GM20000 (cell line): ENCODE measurements at regions not wholly inside any gene's neighbourhood (a gene's known extent, or its start where the extent isn't known, plus 50 kb on each side); places are given as distances from the start of the nearest gene placed in this dataset.

Experiments used
- DNase-seq: peaks from one replicate; pipeline ENCODE4 v3.0.0; 2012; ENCODE audit warnings: low spot score
- TF ChIP-seq, protein P1 (sequence below): IDR thresholded peaks from 2 replicates; pipeline ENCODE4 v1.5.1; 2012; ENCODE audit warnings: mild to moderate bottlenecking, control low read depth; ENCODE audit errors: extremely low read depth, missing control alignments

DNA sequence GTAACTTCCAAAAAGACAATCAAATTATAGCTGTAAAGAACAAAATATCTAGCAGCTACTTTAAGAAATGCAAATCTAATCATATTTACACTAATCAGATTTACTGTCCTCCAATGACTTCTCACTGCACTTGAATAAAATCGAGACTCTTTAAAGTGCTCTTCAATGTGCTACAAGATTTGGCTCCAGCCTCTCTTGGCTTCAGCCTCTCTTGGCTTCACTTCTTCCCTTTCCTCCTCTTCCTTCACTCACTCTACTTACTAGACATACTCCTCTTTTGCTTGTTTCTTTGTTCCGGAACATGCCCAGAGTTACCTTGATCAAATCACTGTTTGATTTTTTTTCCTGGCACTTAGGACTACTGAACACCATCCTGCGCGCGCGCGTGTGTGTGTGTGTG lies 495.4 kb downstream of the LMO7 start:
- TF ChIP-seq, protein P1, sequence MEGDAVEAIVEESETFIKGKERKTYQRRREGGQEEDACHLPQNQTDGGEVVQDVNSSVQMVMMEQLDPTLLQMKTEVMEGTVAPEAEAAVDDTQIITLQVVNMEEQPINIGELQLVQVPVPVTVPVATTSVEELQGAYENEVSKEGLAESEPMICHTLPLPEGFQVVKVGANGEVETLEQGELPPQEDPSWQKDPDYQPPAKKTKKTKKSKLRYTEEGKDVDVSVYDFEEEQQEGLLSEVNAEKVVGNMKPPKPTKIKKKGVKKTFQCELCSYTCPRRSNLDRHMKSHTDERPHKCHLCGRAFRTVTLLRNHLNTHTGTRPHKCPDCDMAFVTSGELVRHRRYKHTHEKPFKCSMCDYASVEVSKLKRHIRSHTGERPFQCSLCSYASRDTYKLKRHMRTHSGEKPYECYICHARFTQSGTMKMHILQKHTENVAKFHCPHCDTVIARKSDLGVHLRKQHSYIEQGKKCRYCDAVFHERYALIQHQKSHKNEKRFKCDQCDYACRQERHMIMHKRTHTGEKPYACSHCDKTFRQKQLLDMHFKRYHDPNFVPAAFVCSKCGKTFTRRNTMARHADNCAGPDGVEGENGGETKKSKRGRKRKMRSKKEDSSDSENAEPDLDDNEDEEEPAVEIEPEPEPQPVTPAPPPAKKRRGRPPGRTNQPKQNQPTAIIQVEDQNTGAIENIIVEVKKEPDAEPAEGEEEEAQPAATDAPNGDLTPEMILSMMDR: no peak
- no peak for DNase-seq

DNA sequence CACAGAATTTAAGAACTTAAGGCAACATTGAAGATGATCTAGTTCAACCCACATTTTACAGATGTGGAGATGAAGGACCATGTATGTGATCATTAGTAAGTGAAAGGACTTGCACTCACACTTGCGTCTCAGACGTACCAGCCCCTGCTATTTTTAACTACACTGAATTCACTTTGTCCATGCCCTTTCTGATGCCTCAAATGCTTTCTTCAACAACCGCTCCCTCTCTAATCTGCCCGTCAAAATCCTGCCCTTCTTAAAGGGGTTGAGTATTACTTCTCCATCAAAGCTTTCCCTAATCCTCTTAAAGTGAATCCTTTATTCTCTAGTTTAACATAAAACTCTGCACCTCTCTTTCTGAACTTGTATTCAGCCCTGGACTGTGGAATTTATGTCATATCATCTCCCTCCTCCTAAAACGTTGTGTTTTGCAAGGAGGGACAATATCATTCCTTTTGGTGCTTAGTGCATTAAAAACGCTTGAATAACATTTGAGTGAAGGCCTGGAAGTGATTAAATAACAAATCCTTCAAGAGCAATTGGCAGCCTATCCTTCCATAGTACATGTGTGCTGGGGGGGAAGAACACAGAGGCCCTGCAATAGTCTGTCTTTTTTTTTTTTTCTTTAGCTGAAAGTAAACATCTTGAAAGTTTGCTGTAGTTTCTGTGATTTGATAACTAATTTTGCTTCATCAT lies 493.3 kb downstream of the LMO7 start:
- DNase-seq: no peak
- TF ChIP-seq, protein P1: no peak

DNA sequence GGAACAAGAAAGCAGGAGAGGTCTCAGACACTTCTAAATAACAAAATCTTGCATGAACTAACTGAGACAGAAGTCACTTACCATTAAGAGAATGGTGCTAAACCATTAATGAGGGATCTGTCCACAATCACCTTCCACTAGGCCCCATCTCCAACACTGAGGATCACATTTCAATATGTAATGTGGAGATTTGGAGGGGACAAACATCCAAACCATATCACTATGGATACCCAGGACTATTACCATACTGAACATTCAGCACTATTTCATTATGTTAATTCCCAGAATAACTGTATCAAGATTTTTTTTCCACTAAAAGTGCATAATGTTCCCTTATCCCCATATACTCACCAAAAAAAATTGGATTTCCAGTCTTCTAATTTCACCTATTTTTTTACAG lies 491.8 kb downstream of the LMO7 start:
- TF ChIP-seq, protein P1: no peak

DNA sequence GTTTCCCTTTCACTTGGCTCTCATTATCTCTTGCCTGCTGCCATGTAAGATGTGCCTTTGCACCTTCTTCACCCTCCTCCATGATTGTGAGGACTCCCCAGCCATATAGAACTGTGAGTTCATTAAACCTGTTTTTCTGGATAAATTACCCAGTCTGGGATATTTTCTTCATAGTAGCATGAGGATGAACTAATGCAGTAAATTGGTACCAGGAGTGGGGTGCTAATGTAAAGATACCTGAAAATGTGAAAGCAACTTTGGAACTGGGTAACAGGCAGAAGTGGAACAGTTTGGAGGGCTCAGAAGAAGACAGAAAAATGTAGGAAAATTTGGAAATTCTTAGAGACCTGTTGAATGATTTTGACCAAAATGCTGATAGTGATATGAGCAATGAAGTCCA lies 487.4 kb downstream of the LMO7 start:
- TF ChIP-seq, protein P1: no peak
- no peak for DNase-seq

More for the DNA sequence above, 491.8 kb downstream of the LMO7 start:
- DNase-seq: no peak

DNA sequence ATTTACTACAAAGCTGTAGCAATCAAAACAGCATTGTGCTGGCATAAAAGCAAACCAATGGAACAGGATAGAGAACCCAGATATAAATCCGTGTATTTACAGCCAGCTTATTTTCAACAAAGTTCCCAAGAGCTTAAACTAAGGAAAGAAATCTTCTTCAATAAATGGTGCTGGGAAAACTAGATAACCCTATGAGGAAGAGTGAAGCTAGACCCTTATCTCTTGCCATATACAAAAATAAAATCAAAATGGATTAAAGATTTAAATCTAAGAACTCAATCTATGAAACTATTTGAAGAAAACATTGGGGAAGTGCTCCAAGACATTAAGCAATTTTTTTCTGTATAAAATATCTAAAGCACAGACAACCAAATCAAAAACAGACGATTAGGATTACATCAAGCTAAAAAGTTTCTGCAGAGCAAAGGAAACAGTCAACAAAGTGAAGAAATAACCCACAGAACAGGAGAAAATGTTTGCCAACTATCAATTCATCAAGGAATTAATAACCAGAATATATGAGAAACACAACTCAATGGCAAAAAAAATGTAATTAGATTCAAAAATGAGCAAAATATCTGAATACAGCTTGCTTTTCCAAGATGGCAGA lies 480.7 kb downstream of the LMO7 start:
- TF ChIP-seq, protein P1: no peak
- DNase-seq: no peak

DNA sequence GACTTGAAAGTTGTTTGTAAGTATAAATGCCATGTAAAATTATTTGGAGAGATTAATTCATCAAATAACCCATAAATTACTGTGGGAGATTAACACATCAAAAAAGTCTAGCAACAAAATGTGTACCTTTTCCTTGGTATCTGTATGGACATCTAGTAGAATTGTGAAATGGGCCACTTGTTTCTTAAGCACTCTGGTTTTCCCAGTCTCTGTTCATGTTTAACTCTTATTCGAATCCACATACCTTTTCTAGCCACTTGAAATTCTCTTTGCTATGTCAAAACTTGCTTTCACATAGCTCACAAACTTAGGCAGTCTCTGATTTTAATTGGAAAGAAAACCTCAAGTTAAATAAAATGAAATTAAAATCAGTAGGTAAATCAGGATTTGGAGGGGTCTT lies 470.6 kb downstream of the LMO7 start:
- no peak for DNase-seq

DNA sequence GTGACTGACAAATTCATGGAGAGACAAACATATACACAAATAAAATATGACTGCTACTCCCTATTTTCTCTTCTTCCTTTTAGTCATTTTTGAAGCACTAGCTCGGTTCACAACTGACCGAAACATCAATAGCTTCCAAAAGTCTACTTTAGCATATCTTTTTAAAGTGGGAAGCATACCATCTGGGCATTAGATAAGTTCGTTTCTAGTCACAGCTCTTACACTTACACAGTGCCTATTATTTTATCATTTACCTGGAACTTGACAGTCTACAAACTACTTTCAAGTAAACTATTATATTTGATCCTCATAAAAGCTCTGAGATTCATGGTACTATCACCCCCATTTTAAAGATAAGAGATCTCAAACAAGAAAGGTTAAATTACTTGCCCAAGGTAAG lies 458.5 kb downstream of the LMO7 start:
- DNase-seq: no peak
- TF ChIP-seq, protein P1: no peak

More for the DNA sequence above, 470.6 kb downstream of the LMO7 start:
- TF ChIP-seq, protein P1: no peak
